ENCODE measurements at regions not wholly inside any gene's neighbourhood (a gene's known extent, or its start where the extent isn't known, plus 50 kb on each side); places are given as distances from the start of the nearest gene placed in this dataset.
"Not testable (repeated sequence)": the region's sequence is repeated elsewhere in the genome, so short reads cannot be mapped to it uniquely, and the experiment has no call there.

GRCh38 chr14:45888766-45889285 lies 635.8 kb upstream of the MIS18BP1 start:
- TF ChIP-seq FOXA1 (IDR thresholded peaks at IDR 0.05); NFRKB (IDR thresholded peaks at IDR 0.05); BHLHE40 (IDR thresholded peaks at IDR 0.05; ENCODE audit: borderline replicate concordance); CTBP1 (IDR thresholded peaks at IDR 0.05; ENCODE audit: borderline replicate concordance); TARDBP (IDR thresholded peaks at IDR 0.05): not testable (repeated sequence)
- TF ChIP-seq, protein P1, sequence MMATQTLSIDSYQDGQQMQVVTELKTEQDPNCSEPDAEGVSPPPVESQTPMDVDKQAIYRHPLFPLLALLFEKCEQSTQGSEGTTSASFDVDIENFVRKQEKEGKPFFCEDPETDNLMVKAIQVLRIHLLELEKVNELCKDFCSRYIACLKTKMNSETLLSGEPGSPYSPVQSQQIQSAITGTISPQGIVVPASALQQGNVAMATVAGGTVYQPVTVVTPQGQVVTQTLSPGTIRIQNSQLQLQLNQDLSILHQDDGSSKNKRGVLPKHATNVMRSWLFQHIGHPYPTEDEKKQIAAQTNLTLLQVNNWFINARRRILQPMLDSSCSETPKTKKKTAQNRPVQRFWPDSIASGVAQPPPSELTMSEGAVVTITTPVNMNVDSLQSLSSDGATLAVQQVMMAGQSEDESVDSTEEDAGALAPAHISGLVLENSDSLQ (IDR thresholded peaks at IDR 0.05): not testable (repeated sequence)

All from HEK293T (cell line).